ENCODE measurements at regions not wholly inside any gene's neighbourhood (a gene's known extent, or its start where the extent isn't known, plus 50 kb on each side); places are given as distances from the start of the nearest gene placed in this dataset.

GRCh38 chr3:68062926-68063325 is 408.5 kb upstream of the SUCLG2 start:
- no peak for TF ChIP-seq CTCF (IDR thresholded peaks at IDR 0.05; ENCODE audit: low read depth, low read length)
- Histone ChIP-seq H3K27me3 (no peaks in the 10 kb centered on the region), H3K27ac (no peak overlapping the region), H3K36me3 (no peaks in the 10 kb centered on the region), H3K4me3 (no peak overlapping the region), H3K4me1 (ENCODE audit: low read depth) (no peaks in the 10 kb centered on the region), H3K9me3 (ENCODE audit: low read depth) (no peaks in the 10 kb centered on the region)
- DNase-seq (ENCODE audit: low read depth in 1 of 2, low spot score in 1 of 2), result no peak

GRCh38 chr3:68060910-68061309 is 406.5 kb upstream of the SUCLG2 start:
- Histone ChIP-seq H3K4me1 (ENCODE audit: low read depth) (no peaks in the 10 kb centered on the region), H3K4me3 (no peak overlapping the region), H3K27me3 (no peaks in the 10 kb centered on the region), H3K27ac (no peak overlapping the region), H3K9me3 (ENCODE audit: low read depth) (no peaks in the 10 kb centered on the region), H3K36me3 (no peaks in the 10 kb centered on the region)
- no peak for TF ChIP-seq CTCF (IDR thresholded peaks at IDR 0.05; ENCODE audit: low read depth, low read length)
- DNase-seq (ENCODE audit: low read depth in 1 of 2, low spot score in 1 of 2), result no peak

DNA sequence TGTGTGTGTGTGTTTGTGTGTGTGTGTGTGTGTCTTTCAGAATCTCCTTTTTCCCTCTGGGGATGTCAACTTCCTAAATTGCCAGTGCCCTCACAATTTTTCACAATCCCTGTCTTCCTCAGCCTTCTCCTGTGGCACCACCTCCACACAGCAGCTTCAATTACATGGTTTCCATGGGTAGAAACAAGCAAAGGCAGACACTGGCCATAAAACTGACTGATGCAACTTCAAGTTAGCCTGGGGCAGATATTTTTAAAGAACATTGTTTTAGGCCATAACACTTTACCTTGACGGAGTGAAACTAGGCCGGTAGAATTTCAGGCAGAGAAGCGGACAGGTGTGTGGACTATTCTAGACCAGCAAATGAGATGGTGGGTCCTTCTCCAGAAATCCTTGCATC is 405.8 kb upstream of the SUCLG2 start:
- H3K27ac ChIP-seq, result no peak overlapping the region
- no peaks in the 10 kb centered on the region for H3K4me1 ChIP-seq (ENCODE audit: low read depth)
- no peaks in the 10 kb centered on the region for H3K36me3 ChIP-seq
- no peak overlapping the region for H3K4me3 ChIP-seq
- no peaks in the 10 kb centered on the region for H3K27me3 ChIP-seq
- TF ChIP-seq CTCF (IDR thresholded peaks at IDR 0.05; ENCODE audit: low read depth, low read length), result no peak
- H3K9me3 ChIP-seq (ENCODE audit: low read depth), result no peaks in the 10 kb centered on the region
- no peak for DNase-seq (ENCODE audit: low read depth in 1 of 2, low spot score in 1 of 2)

DNA sequence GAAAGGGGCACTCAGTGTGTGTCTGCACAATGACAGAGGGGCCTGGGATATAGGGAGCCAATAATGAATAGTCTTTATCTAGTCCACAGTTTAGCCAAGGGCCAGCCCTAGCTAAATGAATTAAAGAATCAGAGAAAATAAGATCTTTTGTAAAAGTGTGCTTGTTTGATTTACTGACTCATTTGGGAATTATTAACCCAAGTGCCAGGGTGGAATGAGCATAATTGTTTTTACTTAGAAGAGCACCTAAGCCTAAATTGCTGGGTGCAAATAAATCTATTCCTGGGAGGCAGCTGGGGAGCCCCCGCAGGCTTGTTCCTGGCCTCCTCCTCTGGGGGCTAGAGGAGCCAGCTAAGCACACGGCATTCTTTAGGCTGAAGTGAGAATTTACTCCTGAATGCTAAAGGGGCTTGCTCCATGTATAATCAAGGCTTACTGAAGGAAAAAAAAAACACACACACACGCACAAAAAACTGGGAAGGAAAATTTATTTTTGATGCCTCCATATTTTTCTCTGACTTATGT is 405.3 kb upstream of the SUCLG2 start:
- H3K27me3 ChIP-seq, result no peaks in the 10 kb centered on the region
- H3K36me3 ChIP-seq, result no peaks in the 10 kb centered on the region
- H3K4me3 ChIP-seq, result no peak overlapping the region
- H3K4me1 ChIP-seq (ENCODE audit: low read depth), result no peaks in the 10 kb centered on the region
- no peak overlapping the region for H3K27ac ChIP-seq
- TF ChIP-seq CTCF (IDR thresholded peaks at IDR 0.05; ENCODE audit: low read depth, low read length), result no peak
- DNase-seq (ENCODE audit: low read depth in 1 of 2, low spot score in 1 of 2), result no peak
- no peaks in the 10 kb centered on the region for H3K9me3 ChIP-seq (ENCODE audit: low read depth)

GRCh38 chr3:68057637-68058320 is 403.4 kb upstream of the SUCLG2 start:
- Histone ChIP-seq H3K27ac (no peak overlapping the region), H3K4me1 (ENCODE audit: low read depth) (no peaks in the 10 kb centered on the region), H3K9me3 (ENCODE audit: low read depth) (no peaks in the 10 kb centered on the region), H3K4me3 (no peak overlapping the region), H3K27me3 (no peaks in the 10 kb centered on the region), H3K36me3 (no peaks in the 10 kb centered on the region)
- TF ChIP-seq CTCF (IDR thresholded peaks at IDR 0.05; ENCODE audit: low read depth, low read length), result no peak
- DNase-seq (ENCODE audit: low read depth in 1 of 2, low spot score in 1 of 2), result no peak
